NCI-H748 (cell line): ENCODE measurements at regions not wholly inside any gene's neighbourhood (a gene's known extent, or its start where the extent isn't known, plus 50 kb on each side); places are given as distances from the start of the nearest gene placed in this dataset.
"Not testable (repeated sequence)": the region's sequence is repeated elsewhere in the genome, so short reads cannot be mapped to it uniquely, and the experiment has no call there.

Experiments used
- DNase-seq: peaks from one replicate; lab custom pipeline; 2025; ENCODE audit not compliant: unreplicated experiment; lab: John Stamatoyannopoulos, UW

DNA sequence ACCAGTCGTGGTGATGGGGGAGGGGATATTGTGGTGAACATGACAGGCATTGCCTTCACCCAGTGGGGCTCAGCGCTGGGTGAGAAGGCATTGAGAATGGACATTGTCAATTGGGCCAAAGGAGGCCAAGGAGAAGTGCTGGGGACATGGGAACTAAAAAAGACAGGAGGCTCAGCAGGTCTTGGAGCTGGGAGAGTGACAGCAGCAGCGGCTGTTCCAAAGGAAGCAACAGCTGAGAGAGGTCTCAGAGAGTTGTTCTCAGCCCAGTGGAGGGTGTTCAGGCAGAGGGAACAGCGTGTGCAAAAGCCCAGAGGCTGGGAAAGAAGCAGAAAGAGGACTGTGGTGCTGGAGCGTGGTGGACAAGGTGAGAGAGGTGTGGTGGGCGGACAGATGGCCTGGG, 56.6 kb upstream of the ASNS start:
- DNase-seq = not testable (repeated sequence)

DNA sequence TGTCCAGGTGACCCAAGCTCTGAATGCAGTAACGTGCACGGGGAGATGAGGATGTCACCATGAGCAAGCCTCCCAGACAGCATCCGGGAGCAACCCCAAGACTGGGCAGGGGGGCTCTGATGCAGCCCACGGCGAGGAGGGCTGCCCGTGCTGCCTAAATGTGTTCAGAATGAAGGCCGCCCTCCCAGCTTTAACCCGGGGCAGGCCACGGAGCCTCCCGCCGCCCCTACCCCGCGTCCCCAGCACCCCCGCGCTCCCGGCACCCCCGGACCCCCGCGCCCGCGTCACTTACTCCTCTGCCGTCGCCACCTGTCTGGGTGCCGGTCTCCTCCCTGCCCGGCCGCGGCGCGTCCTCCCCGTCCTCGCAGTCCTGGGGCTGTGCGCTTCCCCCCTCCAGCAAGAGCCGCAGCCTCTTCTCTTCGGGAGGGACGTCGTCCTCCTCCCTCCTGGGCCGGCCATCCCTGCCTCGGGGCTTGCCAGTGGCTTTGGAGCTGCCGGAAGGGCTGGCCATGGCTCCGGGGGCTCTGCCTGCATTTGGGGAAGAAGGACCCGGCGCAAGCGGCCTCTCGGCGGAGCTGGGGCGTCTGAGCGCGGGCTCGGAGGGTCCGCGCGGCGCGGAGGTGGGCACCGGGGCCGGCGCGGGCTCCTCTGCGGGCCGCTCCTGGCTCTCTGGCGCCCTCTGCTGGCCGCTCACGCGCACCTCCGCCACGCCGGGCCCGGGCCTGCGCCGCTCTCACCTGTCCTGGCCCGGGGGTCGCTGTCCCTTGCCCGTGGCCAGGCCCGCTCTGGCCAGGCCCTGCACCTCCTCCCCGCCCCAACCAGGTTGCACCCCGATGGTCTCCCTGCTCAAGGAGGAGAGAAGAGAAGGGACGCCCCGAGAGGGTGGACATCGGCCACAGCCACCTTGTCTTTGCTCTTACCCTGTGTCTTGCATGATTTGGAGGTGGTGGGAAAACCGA, 55.9 kb upstream of the ASNS start:
- DNase-seq = peak; percentile 67
